ENCODE measurements at regions not wholly inside any gene's neighbourhood (a gene's known extent, or its start where the extent isn't known, plus 50 kb on each side); places are given as distances from the start of the nearest gene placed in this dataset.
"Not testable (repeated sequence)": the region's sequence is repeated elsewhere in the genome, so short reads cannot be mapped to it uniquely, and the experiment has no call there.

DNA sequence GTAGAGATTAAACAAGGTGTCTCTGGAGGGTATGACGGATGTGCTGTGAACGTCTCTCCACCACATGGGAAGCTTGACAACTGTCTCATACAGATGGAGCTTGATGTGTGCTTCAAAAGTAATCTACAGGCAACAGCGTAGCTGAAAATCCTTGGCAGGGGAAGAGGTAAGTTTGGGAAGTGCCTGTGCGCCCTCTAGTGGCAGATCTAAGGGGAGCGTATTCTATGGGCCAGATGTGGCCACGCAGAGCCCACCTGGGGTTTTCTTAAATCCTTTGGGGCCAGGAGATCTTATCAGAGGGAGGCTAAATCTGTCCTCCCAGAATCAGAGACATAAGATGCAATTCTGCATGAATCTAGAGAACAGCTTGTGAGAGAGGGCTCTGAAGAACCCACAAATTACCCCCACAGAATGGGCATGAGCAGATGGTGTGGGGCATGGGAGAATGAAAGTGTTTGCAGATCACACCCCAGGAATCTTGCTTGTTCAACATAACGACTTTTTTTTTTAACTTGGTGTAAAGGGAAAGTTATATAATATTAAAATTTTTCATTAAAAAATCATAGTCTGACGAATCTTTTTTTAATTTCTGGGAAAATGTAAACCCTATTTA is 91.2 kb upstream of the MPP7 start:
- intact Hi-C loops (cut with DNase I) = loop anchor here (10.0 kb wide), 1 partner anchor 649 kb away; the partner anchor contains the start of gene MKX
- DNase-seq (ENCODE audit: extremely low spot score) = no peak
- TF ChIP-seq, protein P1, sequence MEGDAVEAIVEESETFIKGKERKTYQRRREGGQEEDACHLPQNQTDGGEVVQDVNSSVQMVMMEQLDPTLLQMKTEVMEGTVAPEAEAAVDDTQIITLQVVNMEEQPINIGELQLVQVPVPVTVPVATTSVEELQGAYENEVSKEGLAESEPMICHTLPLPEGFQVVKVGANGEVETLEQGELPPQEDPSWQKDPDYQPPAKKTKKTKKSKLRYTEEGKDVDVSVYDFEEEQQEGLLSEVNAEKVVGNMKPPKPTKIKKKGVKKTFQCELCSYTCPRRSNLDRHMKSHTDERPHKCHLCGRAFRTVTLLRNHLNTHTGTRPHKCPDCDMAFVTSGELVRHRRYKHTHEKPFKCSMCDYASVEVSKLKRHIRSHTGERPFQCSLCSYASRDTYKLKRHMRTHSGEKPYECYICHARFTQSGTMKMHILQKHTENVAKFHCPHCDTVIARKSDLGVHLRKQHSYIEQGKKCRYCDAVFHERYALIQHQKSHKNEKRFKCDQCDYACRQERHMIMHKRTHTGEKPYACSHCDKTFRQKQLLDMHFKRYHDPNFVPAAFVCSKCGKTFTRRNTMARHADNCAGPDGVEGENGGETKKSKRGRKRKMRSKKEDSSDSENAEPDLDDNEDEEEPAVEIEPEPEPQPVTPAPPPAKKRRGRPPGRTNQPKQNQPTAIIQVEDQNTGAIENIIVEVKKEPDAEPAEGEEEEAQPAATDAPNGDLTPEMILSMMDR (IDR thresholded peaks at IDR 0.05) = peak; percentile 76 to 97 (median 79)
- TF ChIP-seq POLR2AphosphoS5 (IDR thresholded peaks at IDR 0.05) = no peak
- H3K9me3 ChIP-seq = no peaks in the 10 kb centered on the region
- no peaks in the 10 kb centered on the region for H3K36me3 ChIP-seq
- H3K4me1 ChIP-seq = peaks cover 0 to 6% (median 6%) of the 10 kb centered on the region in 4 donors
- 12% methylated on average over 8 of the region's 8 CpGs for WGBS
- H3K27me3 ChIP-seq = no peaks in the 10 kb centered on the region
- no peak overlapping the region for H3K27ac ChIP-seq (replicated peaks in 1 of 4)
- no peak overlapping the region for H3K4me3 ChIP-seq

DNA sequence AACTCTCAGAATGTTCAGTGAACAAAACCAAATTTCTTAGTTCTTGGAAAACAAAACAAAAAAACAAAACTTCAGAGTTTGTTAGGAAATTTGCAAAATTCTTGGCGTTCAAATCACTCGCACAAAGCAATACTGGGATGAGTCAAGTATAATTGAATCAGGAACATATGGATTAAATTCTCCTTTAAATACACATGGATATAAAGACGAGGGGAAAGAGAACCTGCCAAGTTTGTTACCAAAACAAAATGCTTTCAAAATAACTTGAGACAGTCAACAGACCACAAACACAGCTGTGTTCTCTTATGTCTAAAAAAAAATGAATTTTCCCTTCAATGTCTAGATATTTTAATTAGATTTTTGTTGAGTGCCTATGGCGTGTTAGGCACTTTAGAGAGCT is 93.5 kb upstream of the MPP7 start:
- DNase-seq (ENCODE audit: extremely low spot score) = no peak

GRCh38 chr10:28397229-28397628 is 94.4 kb upstream of the MPP7 start:
- no peak for DNase-seq (ENCODE audit: extremely low spot score)
- 96% methylated on average over 6 of the region's 6 CpGs for WGBS
- intact Hi-C loops (cut with DNase I) = loop anchor here (10.0 kb wide), 1 partner anchor 652 kb away; the partner anchor contains the start of gene MKX
- Histone ChIP-seq H3K4me1 (peaks cover 0 to 6% (median 6%) of the 10 kb centered on the region in 4 donors), H3K27me3 (no peaks in the 10 kb centered on the region), H3K9me3 (no peaks in the 10 kb centered on the region), H3K4me3 (no peak overlapping the region), H3K36me3 (no peaks in the 10 kb centered on the region), H3K27ac (replicated peaks in 1 of 4) (no peak overlapping the region)
- TF ChIP-seq EP300 (IDR thresholded peaks at IDR 0.05) = no peak

More for the DNA sequence above, 93.5 kb upstream of the MPP7 start:
- Histone ChIP-seq H3K36me3 (no peaks in the 10 kb centered on the region), H3K4me1 (peaks cover 0 to 6% (median 6%) of the 10 kb centered on the region in 4 donors), H3K9me3 (no peaks in the 10 kb centered on the region), H3K27me3 (no peaks in the 10 kb centered on the region), H3K27ac (replicated peaks in 1 of 4) (no peak overlapping the region), H3K4me3 (no peak overlapping the region)
- no peak for TF ChIP-seq POLR2A (IDR thresholded peaks at IDR 0.05; ENCODE audit: low read depth)
- TF ChIP-seq EP300 (IDR thresholded peaks at IDR 0.05) = no peak
- TF ChIP-seq POLR2AphosphoS5 (IDR thresholded peaks at IDR 0.05) = no peak
- TF ChIP-seq, protein P1 (IDR thresholded peaks at IDR 0.05) = no peak
- intact Hi-C loops (cut with DNase I) = loop anchor here (10.0 kb wide), 1 partner anchor 652 kb away; the partner anchor contains the start of gene MKX
- 77% methylated on average over 4 of the region's 4 CpGs for WGBS

DNA sequence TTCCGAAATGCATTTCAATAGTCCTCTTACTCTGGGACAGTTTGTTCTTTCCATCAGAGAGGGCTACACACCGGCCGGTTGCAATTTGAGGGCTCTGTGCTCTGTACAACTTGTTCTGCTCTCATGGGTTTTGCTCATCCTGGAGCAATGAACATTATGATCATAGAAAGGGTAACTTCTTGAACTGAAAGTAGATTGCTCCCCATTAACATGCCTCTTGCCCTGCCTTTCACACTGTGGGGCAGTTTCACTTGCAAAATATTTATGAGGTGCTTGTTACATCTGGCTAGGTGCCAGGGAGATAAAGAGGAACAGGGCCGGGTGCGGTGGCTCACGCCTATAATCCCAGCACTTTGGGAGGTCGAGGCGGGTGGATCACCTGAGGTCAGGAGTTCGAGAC is 97.3 kb upstream of the MPP7 start:
- TF ChIP-seq, protein P1 (IDR thresholded peaks at IDR 0.05) = no peak
- no peak for TF ChIP-seq POLR2A (IDR thresholded peaks at IDR 0.05; ENCODE audit: low read depth)
- no peak for TF ChIP-seq POLR2AphosphoS5 (IDR thresholded peaks at IDR 0.05)
- no peak for TF ChIP-seq EP300 (IDR thresholded peaks at IDR 0.05)

DNA sequence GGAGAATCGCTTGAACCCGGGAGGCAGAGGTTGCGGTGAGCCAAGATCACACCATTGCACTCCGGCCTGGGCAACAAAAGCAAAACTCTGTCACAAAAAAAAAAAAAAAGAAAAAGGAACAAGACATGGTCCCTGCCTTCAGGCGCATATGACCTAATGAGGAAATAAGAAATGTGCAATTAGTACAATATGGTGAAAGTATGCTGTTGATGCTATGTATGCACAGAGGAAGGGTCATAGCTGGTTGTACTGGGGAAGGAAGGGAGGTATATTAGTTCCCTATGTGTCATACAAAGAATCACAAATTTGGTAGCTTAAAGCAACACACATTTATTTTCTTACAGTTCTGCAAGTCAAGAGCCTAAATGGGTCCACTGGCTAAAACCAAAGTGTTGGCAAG is 97.8 kb upstream of the MPP7 start:
- WGBS = 93% methylated on average over 5 of the region's 5 CpGs
- DNase-seq (ENCODE audit: extremely low spot score) = no peak
- TF ChIP-seq, protein P1 (IDR thresholded peaks at IDR 0.05) = no peak
- TF ChIP-seq EP300 (IDR thresholded peaks at IDR 0.05) = no peak
- TF ChIP-seq POLR2AphosphoS5 (IDR thresholded peaks at IDR 0.05) = no peak
- no peak for TF ChIP-seq POLR2A (IDR thresholded peaks at IDR 0.05; ENCODE audit: low read depth)
- Histone ChIP-seq H3K9me3 (no peaks in the 10 kb centered on the region), H3K36me3 (no peaks in the 10 kb centered on the region), H3K27me3 (no peaks in the 10 kb centered on the region), H3K4me1 (no peaks in the 10 kb centered on the region), H3K4me3 (no peak overlapping the region), H3K27ac (replicated peaks in 1 of 4) (no peak overlapping the region)
- intact Hi-C loops (cut with DNase I) = no loop called here

More for the DNA sequence above, 97.3 kb upstream of the MPP7 start:
- Histone ChIP-seq H3K27me3 (no peaks in the 10 kb centered on the region), H3K4me1 (no peaks in the 10 kb centered on the region), H3K4me3 (no peak overlapping the region), H3K9me3 (no peaks in the 10 kb centered on the region), H3K36me3 (no peaks in the 10 kb centered on the region), H3K27ac (replicated peaks in 1 of 4) (no peak overlapping the region)
- intact Hi-C loops (cut with DNase I) = no loop called here
- 67% methylated on average over 9 of the region's 9 CpGs for WGBS
- DNase-seq (ENCODE audit: extremely low spot score) = no peak

DNA sequence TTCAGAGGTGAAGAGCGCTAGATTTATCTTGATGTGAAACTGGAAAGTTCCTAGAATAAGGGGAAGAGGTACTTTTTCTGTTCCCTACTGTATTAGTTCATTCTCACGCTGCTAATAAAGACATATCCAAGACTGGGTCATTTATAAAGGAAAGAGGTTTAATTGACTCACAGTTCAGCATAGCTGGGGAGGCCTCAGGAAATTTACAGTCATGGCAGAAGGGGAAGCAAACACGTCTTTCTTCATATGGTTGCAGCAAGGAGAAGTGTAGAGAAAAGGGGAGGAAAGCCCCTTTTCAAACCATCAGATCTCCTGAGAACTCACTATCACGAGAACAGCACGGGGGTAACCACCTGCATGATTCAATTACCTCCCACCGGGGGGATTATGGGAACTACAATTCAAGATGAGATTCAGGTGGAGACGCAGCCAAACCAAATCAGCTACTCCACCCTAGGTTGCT is 99.8 kb upstream of the MPP7 start:
- H3K4me3 ChIP-seq; intact Hi-C loops (cut with DNase I); H3K9me3 ChIP-seq; H3K27me3 ChIP-seq; H3K27ac ChIP-seq (replicated peaks in 1 of 4); DNase-seq (ENCODE audit: extremely low spot score); H3K4me1 ChIP-seq; H3K36me3 ChIP-seq: not testable (repeated sequence)
- 65% methylated on average over 7 of the region's 7 CpGs for WGBS
